PC-9 (cell line): ENCODE measurements at regions not wholly inside any gene's neighbourhood (a gene's known extent, or its start where the extent isn't known, plus 50 kb on each side); places are given as distances from the start of the nearest gene placed in this dataset.

Source experiments
- BruUV-seq: library from RNA; stranded (reverse); fragments of 400-500 nt; replicated peaks from 2 replicates; lab custom pipeline; 2021; lab: Mats Ljungman, UMichigan
- CTCF ChIA-PET: fragments of 300-600 bp; sonication (Branson Sonifier 250); formaldehyde crosslinking; loops from one replicate; lab custom pipeline; 2022; ENCODE audit warnings: antibody characterized with exemption; lab: Charles Lee
- POLR2A ChIA-PET: fragments of 300-600 bp; sonication (Branson Sonifier 250); formaldehyde crosslinking; loops from one replicate; lab custom pipeline; 2022; ENCODE audit warnings: antibody characterized with exemption; ENCODE audit not compliant: unreplicated experiment; lab: Charles Lee
- DNase-seq, 2 experiments: peaks; one replicate each; pipeline versions ENCODE4 v3.0.0 to v3.0.0-alpha.2; 2015 to 2022; ENCODE audit warnings: mixed read lengths in 1 of 2
- H2AFZ ChIP-seq: fragments of 200-600 bp; sonication (generic); 2 replicates; pipeline ENCODE4 v1.8.1; 2017; ENCODE audit warnings: antibody characterized with exemption
- H3F3A ChIP-seq: fragments of 200-600 bp; sonication (generic); 2 replicates; pipeline ENCODE4 v1.8.1; 2017; ENCODE audit warnings: antibody characterized with exemption, mild to moderate bottlenecking, low read depth; ENCODE audit not compliant: insufficient read depth
- H3K27ac ChIP-seq: fragments of 200-600 bp; sonication (generic); 2 replicates; pipeline ENCODE4 v1.6.1; 2016; ENCODE audit warnings: mixed run types
- H3K27me3 ChIP-seq: fragments of 200-600 bp; sonication (generic); 2 replicates; pipeline ENCODE4 v1.6.1; 2016; ENCODE audit warnings: low read depth, mixed run types; ENCODE audit not compliant: insufficient read depth
- H3K36me3 ChIP-seq: fragments of 200-600 bp; sonication (generic); 2 replicates; pipeline ENCODE4 v1.6.1; 2016; ENCODE audit warnings: low read depth, mixed run types
- H3K4me1 ChIP-seq: fragments of 200-600 bp; sonication (generic); replicated peaks from 2 replicates; pipeline ENCODE4 v1.6.1; 2016; ENCODE audit warnings: mixed run types; ENCODE audit not compliant: insufficient read depth
- H3K4me2 ChIP-seq: fragments of 200-600 bp; sonication (generic); 2 replicates; pipeline ENCODE4 v1.6.1; 2017; ENCODE audit warnings: mixed run types
- H3K4me3 ChIP-seq: fragments of 200-600 bp; sonication (generic); 2 replicates; pipeline ENCODE4 v1.6.1; 2016; ENCODE audit warnings: mixed run types
- H3K79me2 ChIP-seq: fragments of 200-600 bp; sonication (generic); 2 replicates; pipeline ENCODE4 v1.6.1; 2017; ENCODE audit warnings: low read depth, mixed run types
- H3K9me2 ChIP-seq: fragments of 200-600 bp; sonication (generic); 2 replicates; pipeline ENCODE4 v1.8.1; 2017; ENCODE audit warnings: mild to moderate bottlenecking; ENCODE audit not compliant: insufficient read depth
- H3K9me3 ChIP-seq: fragments of 200-600 bp; sonication (generic); 2 replicates; pipeline ENCODE4 v1.8.1; 2016; ENCODE audit warnings: low read depth; ENCODE audit not compliant: insufficient read depth
- H4K20me1 ChIP-seq: fragments of 200-600 bp; sonication (generic); 2 replicates; pipeline ENCODE4 v1.8.1; 2017; ENCODE audit not compliant: insufficient read depth
- EZH2 ChIP-seq: fragments of 200-600 bp; sonication (generic); IDR thresholded peaks from 2 replicates; pipeline ENCODE4 v1.8.0; 2017; ENCODE audit warnings: antibody characterized with exemption, low read depth
- intact Hi-C: fragments of 100-400 bp; cut with micrococcal nuclease; formaldehyde crosslinking; loops from one replicate; pipeline ENCODE4 v1.10.0; 2022; ENCODE audit not compliant: unreplicated experiment
- TF ChIP-seq, protein P1 (sequence below): fragments of 200-600 bp; sonication (generic); conservative IDR thresholded peaks from 2 replicates; pipeline ENCODE4 v1.6.1; 2017; ENCODE audit warnings: mixed run types, antibody characterized with exemption, mild to moderate bottlenecking, moderate library complexity

GRCh38 chrX:86887341-86887740 is 630.3 kb upstream of the KLHL4 start:
- POLR2A ChIA-PET, result no interaction called here
- Histone ChIP-seq H3K4me1 (no peaks in the 10 kb centered on the region), H3K27me3 (no peaks in the 10 kb centered on the region), H2AFZ (no peak overlapping the region), H3K4me2 (no peak overlapping the region), H3K27ac (no peak overlapping the region), H3K9me3 (no peaks in the 10 kb centered on the region), H3K36me3 (no peaks in the 10 kb centered on the region), H3K4me3 (no peak overlapping the region), H4K20me1 (no peaks in the 10 kb centered on the region), H3K9me2 (no peaks in the 10 kb centered on the region), H3F3A (no peaks in the 10 kb centered on the region), H3K79me2 (no peaks in the 10 kb centered on the region)
- intact Hi-C loops, result no loop called here
- no peak for DNase-seq
- no TSS peak for BruUV-seq
- TF ChIP-seq, protein P1, sequence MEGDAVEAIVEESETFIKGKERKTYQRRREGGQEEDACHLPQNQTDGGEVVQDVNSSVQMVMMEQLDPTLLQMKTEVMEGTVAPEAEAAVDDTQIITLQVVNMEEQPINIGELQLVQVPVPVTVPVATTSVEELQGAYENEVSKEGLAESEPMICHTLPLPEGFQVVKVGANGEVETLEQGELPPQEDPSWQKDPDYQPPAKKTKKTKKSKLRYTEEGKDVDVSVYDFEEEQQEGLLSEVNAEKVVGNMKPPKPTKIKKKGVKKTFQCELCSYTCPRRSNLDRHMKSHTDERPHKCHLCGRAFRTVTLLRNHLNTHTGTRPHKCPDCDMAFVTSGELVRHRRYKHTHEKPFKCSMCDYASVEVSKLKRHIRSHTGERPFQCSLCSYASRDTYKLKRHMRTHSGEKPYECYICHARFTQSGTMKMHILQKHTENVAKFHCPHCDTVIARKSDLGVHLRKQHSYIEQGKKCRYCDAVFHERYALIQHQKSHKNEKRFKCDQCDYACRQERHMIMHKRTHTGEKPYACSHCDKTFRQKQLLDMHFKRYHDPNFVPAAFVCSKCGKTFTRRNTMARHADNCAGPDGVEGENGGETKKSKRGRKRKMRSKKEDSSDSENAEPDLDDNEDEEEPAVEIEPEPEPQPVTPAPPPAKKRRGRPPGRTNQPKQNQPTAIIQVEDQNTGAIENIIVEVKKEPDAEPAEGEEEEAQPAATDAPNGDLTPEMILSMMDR, result no peak
- TF ChIP-seq EZH2, result no peak
- CTCF ChIA-PET, result no interaction called here

- no peak for DNase-seq
- H3K9me3 ChIP-seq, result no peaks in the 10 kb centered on the region
- no peak overlapping the region for H3K27ac ChIP-seq
- no TSS peak for BruUV-seq
- H2AFZ ChIP-seq, result no peak overlapping the region
- ChIA-PET POLR2A (no interaction called here), CTCF (no interaction called here)
- no peaks in the 10 kb centered on the region for H4K20me1 ChIP-seq
- no peaks in the 10 kb centered on the region for H3K4me1 ChIP-seq
- H3K9me2 ChIP-seq, result no peaks in the 10 kb centered on the region
- no peak overlapping the region for H3K4me3 ChIP-seq
- H3K36me3 ChIP-seq, result no peaks in the 10 kb centered on the region
- H3F3A ChIP-seq, result no peaks in the 10 kb centered on the region
- no peaks in the 10 kb centered on the region for H3K79me2 ChIP-seq
- TF ChIP-seq, protein P1, result no peak
- TF ChIP-seq EZH2, result no peak
- no peaks in the 10 kb centered on the region for H3K27me3 ChIP-seq
- no peak overlapping the region for H3K4me2 ChIP-seq
- intact Hi-C loops, result no loop called here
Observed at GRCh38 chrX:86910027-86910426, 607.6 kb upstream of the KLHL4 start.

- no peak for DNase-seq
- Histone ChIP-seq H3K27ac (no peak overlapping the region), H2AFZ (no peak overlapping the region), H3K9me2 (no peaks in the 10 kb centered on the region), H3K36me3 (no peaks in the 10 kb centered on the region), H3F3A (no peaks in the 10 kb centered on the region), H4K20me1 (no peaks in the 10 kb centered on the region), H3K9me3 (no peaks in the 10 kb centered on the region), H3K27me3 (no peaks in the 10 kb centered on the region), H3K4me2 (no peak overlapping the region), H3K4me3 (no peak overlapping the region), H3K4me1 (no peaks in the 10 kb centered on the region), H3K79me2 (no peaks in the 10 kb centered on the region)
- TF ChIP-seq, protein P1, result no peak
- TF ChIP-seq EZH2, result no peak
- ChIA-PET POLR2A (no interaction called here), CTCF (no interaction called here)
- intact Hi-C loops, result no loop called here
- BruUV-seq, result no TSS peak
Observed at GRCh38 chrX:86910602-86911311, 606.8 kb upstream of the KLHL4 start.
